Mesenchymal stem cell (in vitro differentiated cells and primary cell): ENCODE measurements at regions not wholly inside any gene's neighbourhood (a gene's known extent, or its start where the extent isn't known, plus 50 kb on each side); places are given as distances from the start of the nearest gene placed in this dataset.

ENCODE experiments used
- DNase-seq: peaks from one replicate; pipeline ENCODE4 v3.0.0-alpha.2; 2013
- H2AFZ ChIP-seq: one replicate; pipeline ENCODE4 v1.6.1; 2013; ENCODE audit warnings: low read depth, mild to moderate bottlenecking, control low read depth, inconsistent platforms, low read length, moderate library complexity
- H2AK5ac ChIP-seq: 2 replicates; pipeline ENCODE4 v1.6.1; 2013; ENCODE audit warnings: low read length, moderate library complexity, mild to moderate bottlenecking, inconsistent platforms; ENCODE audit not compliant: severe bottlenecking
- H2BK120ac ChIP-seq: one replicate; pipeline ENCODE4 v1.6.1; 2013; ENCODE audit warnings: low read depth, mild to moderate bottlenecking, inconsistent platforms, low read length, moderate library complexity
- H2BK12ac ChIP-seq, 2 experiments: one replicate each; pipeline ENCODE4 v1.6.1; 2013; ENCODE audit warnings: inconsistent platforms in 2 of 2, low read length in 2 of 2, mild to moderate bottlenecking in 2 of 2, moderate library complexity in 2 of 2, control low read depth in 1 of 2
- H2BK15ac ChIP-seq: one replicate; pipeline ENCODE4 v1.6.1; 2013; ENCODE audit warnings: mild to moderate bottlenecking, low read depth, inconsistent platforms; ENCODE audit not compliant: poor library complexity, severe bottlenecking
- H2BK5ac ChIP-seq: 2 replicates; pipeline ENCODE4 v1.6.1; 2013; ENCODE audit warnings: low read depth, mild to moderate bottlenecking, low read length, control low read depth, inconsistent platforms; ENCODE audit not compliant: poor library complexity, severe bottlenecking
- H3K14ac ChIP-seq, 2 experiments: one replicate each; pipeline ENCODE4 v1.6.1; 2013; ENCODE audit warnings: inconsistent platforms in 2 of 2, low read length in 2 of 2, control low read depth in 1 of 2, mild to moderate bottlenecking in 1 of 2, moderate library complexity in 1 of 2
- H3K18ac ChIP-seq, 2 experiments: one replicate each; pipeline ENCODE4 v1.6.1; 2013; ENCODE audit warnings: inconsistent platforms in 2 of 2, low read length in 2 of 2, control low read depth in 1 of 2, low read depth in 1 of 2, mild to moderate bottlenecking in 1 of 2
- H3K23ac ChIP-seq, 2 experiments: one replicate each; pipeline ENCODE4 v1.6.1; 2013; ENCODE audit warnings: inconsistent platforms in 2 of 2, low read length in 2 of 2, mild to moderate bottlenecking in 2 of 2, moderate library complexity in 2 of 2, control low read depth in 1 of 2
- H3K27ac ChIP-seq: 2 replicates; pipeline ENCODE4 v1.5.1; 2013; ENCODE audit warnings: mild to moderate bottlenecking, moderate library complexity, low read length, control low read depth, inconsistent platforms; ENCODE audit not compliant: poor library complexity, severe bottlenecking
- H3K27me3 ChIP-seq, 2 experiments: 2 replicates each; pipeline versions ENCODE4 v1.6.1 to v1.7.0; 2013; ENCODE audit warnings: low read length in 2 of 2, mild to moderate bottlenecking in 2 of 2, moderate library complexity in 2 of 2, control low read depth in 1 of 2, inconsistent platforms in 1 of 2; ENCODE audit not compliant: control insufficient read depth in 1 of 2, insufficient read depth in 1 of 2
- H3K36me3 ChIP-seq, 2 experiments: 2 replicates each; pipeline versions ENCODE4 v1.6.1 to v1.7.0; 2013; ENCODE audit warnings: low read length in 2 of 2, control low read depth in 1 of 2, inconsistent platforms in 1 of 2, low read depth in 1 of 2, mild to moderate bottlenecking in 1 of 2; ENCODE audit not compliant: insufficient read depth in 2 of 2, control insufficient read depth in 1 of 2
- H3K4ac ChIP-seq, 2 experiments: one replicate each; pipeline ENCODE4 v1.6.1; 2013; ENCODE audit warnings: inconsistent platforms in 2 of 2, low read length in 2 of 2, mild to moderate bottlenecking in 2 of 2, moderate library complexity in 2 of 2, control low read depth in 1 of 2, low read depth in 1 of 2
- H3K4me1 ChIP-seq: 2 replicates; pipeline ENCODE4 v1.6.1; 2013; ENCODE audit warnings: low read depth, low read length, control low read depth; ENCODE audit not compliant: control insufficient read depth, insufficient read depth
- H3K4me2 ChIP-seq: 2 replicates; pipeline ENCODE4 v1.6.1; 2013; ENCODE audit warnings: low read length, mild to moderate bottlenecking, inconsistent platforms; ENCODE audit not compliant: poor library complexity, severe bottlenecking
- H3K4me3 ChIP-seq, 2 experiments: 2 replicates each; pipeline versions ENCODE4 v1.5.1 to v1.7.0; 2013; ENCODE audit warnings: low read length in 2 of 2, mild to moderate bottlenecking in 2 of 2, control low read depth in 1 of 2, low read depth in 1 of 2; ENCODE audit not compliant: insufficient read depth in 1 of 2
- H3K79me1 ChIP-seq: replicated peaks from 2 replicates; pipeline ENCODE4 v1.6.1; 2013; ENCODE audit warnings: mild to moderate bottlenecking, control low read depth, low read length, inconsistent platforms; ENCODE audit not compliant: poor library complexity, severe bottlenecking
- H3K9ac ChIP-seq: 2 replicates; pipeline ENCODE4 v1.7.0; 2013; ENCODE audit warnings: mild to moderate bottlenecking, low read length, moderate library complexity
- H3K9me3 ChIP-seq: 2 replicates; pipeline ENCODE4 v1.7.0; 2013; ENCODE audit warnings: mild to moderate bottlenecking, low read length; ENCODE audit not compliant: control insufficient read depth
- H4K8ac ChIP-seq: one replicate; pipeline ENCODE4 v1.6.1; 2013; ENCODE audit warnings: inconsistent platforms, mild to moderate bottlenecking, low read length, moderate library complexity
- H4K91ac ChIP-seq: one replicate; pipeline ENCODE4 v1.6.1; 2013; ENCODE audit warnings: mild to moderate bottlenecking, low read length, inconsistent platforms
- WGBS: methylation state at CpG from one replicate; pipeline ENCODE4 v1.1.7; 2013; ENCODE audit warnings: mixed read lengths; 5-methylcytosine and 5-hydroxymethylcytosine counted together

DNA sequence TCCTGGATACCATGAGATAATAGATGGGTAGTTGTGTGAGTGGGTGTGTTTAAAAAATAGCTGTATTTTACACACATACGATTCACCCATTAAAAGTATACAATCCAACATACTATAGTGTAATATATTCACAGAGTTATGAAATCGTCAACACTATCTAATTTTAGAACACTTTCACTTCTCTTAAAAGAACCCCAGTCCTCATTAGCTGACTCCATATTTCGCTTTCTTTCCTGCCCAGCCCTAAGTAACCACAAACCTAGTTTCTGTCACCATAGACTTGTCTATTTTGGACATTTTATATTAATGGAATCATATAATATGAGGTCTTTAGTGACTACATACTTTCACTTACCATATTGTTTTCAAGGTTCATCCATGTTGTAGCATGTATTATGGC lies 63.8 kb upstream of the S1PR3 start:
- WGBS = 90% methylated on average over 3 of the region's 3 CpGs
- no peak overlapping the region for H2BK15ac ChIP-seq
- H3K4me2 ChIP-seq = no peak overlapping the region
- H3K9ac ChIP-seq = no peak overlapping the region
- no peak overlapping the region for H3K23ac ChIP-seq
- H3K27me3 ChIP-seq = peaks cover 0 to 2% of the 10 kb centered on the region in 2 experiments
- DNase-seq = no peak
- H3K4ac ChIP-seq = no peak overlapping the region
- H3K4me1 ChIP-seq = peaks cover 8% of the 10 kb centered on the region
- no peak overlapping the region for H2BK12ac ChIP-seq
- no peak overlapping the region for H3K4me3 ChIP-seq
- no peak overlapping the region for H4K91ac ChIP-seq
- H3K18ac ChIP-seq = no peak overlapping the region
- H2BK5ac ChIP-seq = no peak overlapping the region
- H4K8ac ChIP-seq = no peak overlapping the region
- H2BK120ac ChIP-seq = no peak overlapping the region
- no peak overlapping the region for H3K14ac ChIP-seq
- H3K79me1 ChIP-seq = no peaks in the 10 kb centered on the region
- no peak overlapping the region for H2AFZ ChIP-seq
- no peak overlapping the region for H2AK5ac ChIP-seq
- H3K27ac ChIP-seq = no peak overlapping the region
- H3K36me3 ChIP-seq = no peaks in the 10 kb centered on the region
- peaks cover 8% of the 10 kb centered on the region for H3K9me3 ChIP-seq

DNA sequence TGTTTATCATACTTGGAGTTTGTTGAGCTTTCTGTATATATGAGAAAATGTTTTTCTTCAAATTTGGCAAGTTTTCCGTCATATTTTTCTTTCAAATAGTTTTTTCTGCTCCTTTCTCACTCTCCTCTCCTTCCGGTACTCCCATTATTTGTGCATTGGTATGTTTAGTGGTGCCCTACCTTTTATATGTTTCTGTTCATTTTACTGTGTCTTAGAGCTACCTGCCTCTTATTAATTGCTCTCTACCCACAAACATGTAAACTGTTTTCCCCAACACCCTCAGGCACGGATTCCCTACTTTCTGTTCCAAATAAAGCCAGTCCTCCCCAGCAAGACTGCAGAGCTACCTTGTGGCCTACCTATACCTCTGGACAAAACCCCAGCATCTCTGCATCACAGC lies 60.6 kb upstream of the S1PR3 start:
- H4K8ac ChIP-seq = no peak overlapping the region
- H3K23ac ChIP-seq = no peak overlapping the region
- H2BK5ac ChIP-seq = no peak overlapping the region
- no peak overlapping the region for H3K4ac ChIP-seq
- no peak overlapping the region for H3K18ac ChIP-seq
- no peak overlapping the region for H4K91ac ChIP-seq
- no peak overlapping the region for H2BK15ac ChIP-seq
- no peak overlapping the region for H3K4me3 ChIP-seq
- no peak overlapping the region for H3K14ac ChIP-seq
- H2BK12ac ChIP-seq = no peak overlapping the region
- H2AK5ac ChIP-seq = no peak overlapping the region
- no peak overlapping the region for H2AFZ ChIP-seq
- peaks cover 5% of the 10 kb centered on the region for H3K4me1 ChIP-seq
- no peak overlapping the region for H3K9ac ChIP-seq
- H3K36me3 ChIP-seq = no peaks in the 10 kb centered on the region
- WGBS = 53% methylated on average over 1 of the region's 3 CpGs
- peaks cover 8% of the 10 kb centered on the region for H3K9me3 ChIP-seq
- H3K27me3 ChIP-seq = peaks cover 0 to 9% of the 10 kb centered on the region in 2 experiments
- no peak overlapping the region for H3K4me2 ChIP-seq
- H3K27ac ChIP-seq = no peak overlapping the region
- no peaks in the 10 kb centered on the region for H3K79me1 ChIP-seq
- H2BK120ac ChIP-seq = no peak overlapping the region
- DNase-seq = no peak

DNA sequence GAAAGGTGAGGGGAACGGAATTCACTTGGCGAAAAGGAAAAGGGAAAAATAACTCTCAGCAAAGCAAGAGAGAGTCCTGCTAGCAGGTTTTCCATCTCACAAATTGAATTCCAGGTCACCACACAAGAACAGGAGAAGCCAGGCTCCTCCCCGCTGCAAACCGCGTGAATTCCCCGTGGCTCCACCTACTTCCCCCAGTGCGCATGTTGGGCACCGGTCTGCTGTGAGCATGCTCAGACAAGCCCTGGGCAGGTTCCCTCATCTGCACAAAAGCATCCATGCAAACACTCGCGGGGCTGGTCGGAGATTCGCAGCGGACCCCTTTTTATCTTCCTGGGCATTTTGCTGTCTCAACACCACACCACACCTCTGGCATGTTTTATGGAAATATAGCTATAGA lies 58.5 kb upstream of the S1PR3 start:
- no peak overlapping the region for H3K23ac ChIP-seq
- H3K27ac ChIP-seq = no peak overlapping the region
- H3K9me3 ChIP-seq = peaks cover 8% of the 10 kb centered on the region
- no peak overlapping the region for H4K8ac ChIP-seq
- no peak overlapping the region for H2BK15ac ChIP-seq
- no peaks in the 10 kb centered on the region for H3K79me1 ChIP-seq
- no peaks in the 10 kb centered on the region for H3K4me1 ChIP-seq
- no peak overlapping the region for H3K4me2 ChIP-seq
- no peak overlapping the region for H2AK5ac ChIP-seq
- H3K4me3 ChIP-seq = no peak overlapping the region
- H2BK5ac ChIP-seq = no peak overlapping the region
- no peak overlapping the region for H3K9ac ChIP-seq
- peaks cover 0 to 9% of the 10 kb centered on the region in 2 experiments for H3K27me3 ChIP-seq
- H3K18ac ChIP-seq = no peak overlapping the region
- H3K14ac ChIP-seq = no peak overlapping the region
- WGBS = 72% methylated on average over 8 of the region's 13 CpGs
- H3K36me3 ChIP-seq = no peaks in the 10 kb centered on the region
- H4K91ac ChIP-seq = no peak overlapping the region
- no peak overlapping the region for H2BK12ac ChIP-seq
- H3K4ac ChIP-seq = no peak overlapping the region
- no peak overlapping the region for H2BK120ac ChIP-seq
- no peak overlapping the region for H2AFZ ChIP-seq
- no peak for DNase-seq

DNA sequence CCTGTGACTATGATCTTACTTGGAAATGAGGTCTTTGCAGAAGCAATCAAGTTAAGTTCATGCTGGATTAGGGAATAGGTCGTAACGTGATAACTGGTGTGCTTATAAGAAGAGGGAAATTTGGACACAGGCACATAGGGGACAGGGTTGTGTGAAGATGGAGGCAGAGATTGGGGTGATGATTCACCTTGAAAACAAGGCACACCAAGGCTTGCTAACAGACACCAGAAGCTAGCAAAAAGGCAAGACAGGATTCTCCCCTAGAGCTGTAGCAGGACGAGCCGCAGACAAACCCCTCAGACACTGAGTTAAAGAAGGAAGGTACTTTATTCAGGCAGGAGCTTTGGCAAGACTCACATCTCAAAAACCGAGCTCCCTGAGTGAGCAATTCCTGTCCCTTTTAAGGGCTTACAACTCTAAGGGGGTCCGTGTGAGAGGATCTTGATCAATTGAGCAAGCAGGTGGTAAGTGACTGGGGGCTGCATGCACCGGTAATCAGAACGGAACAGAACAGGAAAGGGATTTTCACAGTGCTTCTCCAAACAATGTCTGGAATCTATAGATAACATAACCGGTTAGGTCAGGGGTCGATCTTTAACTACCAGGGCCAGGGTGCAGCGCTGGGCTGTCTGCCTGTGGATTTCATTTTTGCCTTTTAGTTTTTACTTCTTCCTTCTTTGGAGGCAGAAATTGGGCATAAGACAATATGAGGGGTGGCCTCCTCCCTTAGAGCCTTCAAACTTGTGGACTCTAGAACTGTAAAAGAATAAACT lies 57.5 kb upstream of the S1PR3 start:
- no peak overlapping the region for H3K4ac ChIP-seq
- no peak overlapping the region for H2AK5ac ChIP-seq
- no peak overlapping the region for H3K9ac ChIP-seq
- no peak overlapping the region for H3K27ac ChIP-seq
- H2BK5ac ChIP-seq = no peak overlapping the region
- H4K8ac ChIP-seq = no peak overlapping the region
- H3K27me3 ChIP-seq = peaks cover 0 to 9% of the 10 kb centered on the region in 2 experiments
- no peaks in the 10 kb centered on the region for H3K36me3 ChIP-seq
- no peak overlapping the region for H2AFZ ChIP-seq
- no peak overlapping the region for H3K14ac ChIP-seq
- H3K4me2 ChIP-seq = no peak overlapping the region
- H3K18ac ChIP-seq = no peak overlapping the region
- no peak overlapping the region for H2BK15ac ChIP-seq
- no peak overlapping the region for H3K23ac ChIP-seq
- H3K4me1 ChIP-seq = no peaks in the 10 kb centered on the region
- H2BK12ac ChIP-seq = no peak overlapping the region
- 53% methylated on average over 11 of the region's 11 CpGs for WGBS
- no peak for DNase-seq
- H4K91ac ChIP-seq = no peak overlapping the region
- no peak overlapping the region for H3K4me3 ChIP-seq
- no peaks in the 10 kb centered on the region for H3K79me1 ChIP-seq
- peaks cover 8% of the 10 kb centered on the region for H3K9me3 ChIP-seq
- H2BK120ac ChIP-seq = no peak overlapping the region
